GM18873 (cell line): ENCODE measurements at regions not wholly inside any gene's neighbourhood (a gene's known extent, or its start where the extent isn't known, plus 50 kb on each side); places are given as distances from the start of the nearest gene placed in this dataset.

Experiments
- ATAC-seq: cut with Tn5 transposase; IDR thresholded peaks from one replicate; pipeline ENCODE4 v1.9.1; 2021; ENCODE audit warnings: mild to moderate bottlenecking, moderate library complexity, moderate number of reproducible peaks; ENCODE audit not compliant: unreplicated experiment, low FRiP score

DNA sequence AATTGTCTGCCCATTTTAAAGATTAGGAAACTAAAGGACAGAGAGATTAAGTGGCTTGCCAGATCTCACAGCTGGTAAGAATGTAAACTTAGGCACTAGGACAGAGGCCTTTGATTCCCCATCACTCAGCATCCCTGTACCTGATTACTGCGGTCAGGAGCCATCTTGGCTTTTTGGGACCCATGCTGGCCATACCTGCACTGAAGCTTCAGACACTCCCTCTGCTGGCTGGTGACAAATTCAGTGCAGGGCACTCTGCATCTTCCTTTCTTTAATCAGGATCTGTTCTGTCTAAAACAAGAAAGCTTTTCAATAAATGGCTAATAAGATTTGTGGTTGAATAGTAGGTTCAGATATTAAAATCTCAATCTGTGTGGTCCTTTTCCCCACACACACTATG is 215.5 kb upstream of the RORB start:
- ATAC-seq = no peak

- ATAC-seq = no peak
Observed at GRCh38 chr9:74282526-74283253, 214.4 kb upstream of the RORB start.

- no peak for ATAC-seq
Observed at GRCh38 chr9:74284581-74285450, 212.3 kb upstream of the RORB start.

GRCh38 chr9:74293479-74293878 is 203.7 kb upstream of the RORB start:
- ATAC-seq = no peak

DNA sequence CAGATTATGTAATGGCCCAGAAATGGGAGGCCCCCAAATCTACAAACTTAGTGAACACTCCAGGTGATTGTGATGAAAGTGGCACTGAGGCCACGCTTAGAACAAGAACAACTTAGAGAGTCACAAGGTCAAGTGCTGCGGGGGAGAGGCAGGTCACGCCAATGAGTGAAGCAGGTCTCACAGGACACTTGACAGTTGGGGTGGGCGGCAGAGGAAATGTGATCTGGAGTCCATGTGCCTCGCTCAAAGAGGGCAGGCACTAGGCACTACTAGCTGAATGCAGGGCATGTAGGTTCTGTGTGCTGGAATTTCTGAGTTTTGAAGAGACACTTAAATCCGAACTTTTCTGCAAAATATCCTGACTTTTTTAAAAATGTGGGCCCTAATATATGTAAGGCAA is 193.2 kb upstream of the RORB start:
- ATAC-seq = no peak

GRCh38 chr9:74304598-74304997 is 192.5 kb upstream of the RORB start:
- no peak for ATAC-seq

DNA sequence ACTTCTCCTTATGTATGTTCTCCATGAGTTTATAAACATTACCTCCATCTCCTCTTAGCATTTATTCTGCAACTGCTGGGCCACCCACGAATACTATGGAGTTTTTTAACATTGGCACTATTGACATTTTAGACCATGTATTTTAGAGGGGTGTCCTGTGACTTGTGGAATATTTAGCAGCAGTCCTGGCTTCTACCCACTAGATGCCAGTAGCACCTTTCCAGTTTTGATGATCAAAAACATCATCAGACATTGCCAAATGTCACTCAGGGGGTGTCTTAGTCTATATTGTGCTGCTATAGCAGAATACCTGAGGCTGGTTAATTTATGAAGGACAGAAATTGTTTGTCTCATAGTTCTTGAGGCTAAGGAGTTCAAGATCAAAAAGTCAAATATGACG is 187.5 kb upstream of the RORB start:
- ATAC-seq = no peak

DNA sequence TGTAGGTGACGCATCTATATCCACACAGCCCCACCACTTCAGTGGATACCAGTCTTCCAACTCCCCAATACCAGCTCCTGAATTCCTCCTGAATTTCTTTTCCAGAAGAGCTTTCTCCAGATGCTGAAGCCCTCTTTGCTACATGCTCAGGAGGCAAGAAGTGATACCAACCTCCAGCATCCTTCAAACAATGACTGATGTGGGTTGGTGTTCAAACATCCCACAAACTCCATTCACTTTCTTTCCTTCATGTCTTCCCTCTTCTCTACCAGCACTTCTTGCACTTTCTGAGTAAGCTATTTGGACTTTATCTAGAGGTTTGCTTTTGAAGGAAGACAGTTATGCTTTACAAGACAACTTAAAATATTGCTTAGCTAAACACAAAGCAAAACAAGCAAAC is 179.9 kb upstream of the RORB start:
- no peak for ATAC-seq

DNA sequence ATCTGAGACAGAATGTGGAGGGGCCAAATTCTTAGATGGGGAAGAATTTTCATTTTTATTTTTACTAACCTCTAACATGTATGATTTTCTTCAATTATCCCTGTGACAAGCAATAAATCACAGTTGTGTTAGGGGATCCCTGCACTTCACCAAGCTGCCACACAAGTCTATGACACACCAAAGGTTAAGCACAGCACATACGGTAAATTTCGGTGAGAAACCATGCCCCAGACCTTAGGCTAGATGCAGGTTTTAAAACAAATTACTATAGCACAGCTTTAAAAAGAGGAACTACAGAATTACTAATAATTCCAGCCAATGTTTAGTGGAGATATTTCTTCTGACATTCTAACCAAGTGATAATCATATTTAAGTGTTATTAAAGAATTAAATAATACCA is 175.7 kb upstream of the RORB start:
- ATAC-seq = no peak

DNA sequence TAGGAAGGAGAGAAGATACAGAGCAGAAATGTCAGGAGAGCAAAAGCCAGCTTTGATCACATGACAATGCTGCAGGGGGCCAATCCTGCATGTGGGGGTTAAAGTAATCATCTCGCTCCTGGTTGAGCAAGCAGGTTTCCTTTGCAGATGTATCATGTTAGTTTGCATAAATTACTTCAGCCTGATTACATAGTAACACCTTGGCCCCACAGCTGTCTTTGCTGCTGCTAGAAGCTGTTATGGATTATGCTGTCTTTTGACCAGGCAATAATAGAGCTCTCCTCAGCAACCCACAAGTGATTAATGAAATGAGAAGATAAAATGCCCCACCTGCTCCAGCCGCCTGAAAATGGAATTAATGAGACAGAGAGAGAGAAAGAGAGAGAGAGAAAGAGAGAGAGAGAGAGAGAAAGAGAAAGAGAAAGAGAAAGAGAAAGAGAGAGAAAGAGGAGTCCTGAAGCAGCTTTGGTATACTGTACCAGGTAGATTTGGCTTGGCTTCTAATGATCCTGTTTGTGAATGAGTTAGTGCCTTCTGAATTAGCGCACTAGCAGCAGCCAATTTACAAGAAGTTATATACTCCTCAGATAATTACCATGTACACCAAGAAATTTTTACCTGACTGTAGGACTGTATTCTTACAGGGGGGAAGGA is 174.3 kb upstream of the RORB start:
- ATAC-seq = no peak

- no peak for ATAC-seq
Observed at GRCh38 chr9:74330487-74331214, 166.5 kb upstream of the RORB start.

DNA sequence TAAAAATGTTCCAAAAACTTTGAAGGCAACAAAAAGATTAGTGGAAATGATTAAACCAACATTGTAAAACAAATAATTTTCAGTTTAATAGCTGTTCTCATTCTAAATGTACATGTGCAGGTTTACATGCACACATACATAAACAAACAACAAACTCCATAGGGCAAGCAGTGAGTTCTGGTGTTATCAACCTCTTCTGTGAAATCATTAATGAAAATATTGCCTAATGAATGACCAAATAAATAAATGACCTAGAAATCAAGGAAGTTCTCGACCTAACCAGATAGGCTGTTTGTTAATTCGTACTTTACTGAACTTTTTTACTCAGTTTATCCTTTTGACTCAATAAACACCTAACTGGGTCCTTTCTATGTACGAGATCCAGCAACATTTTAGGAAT is 165.5 kb upstream of the RORB start:
- ATAC-seq = no peak

DNA sequence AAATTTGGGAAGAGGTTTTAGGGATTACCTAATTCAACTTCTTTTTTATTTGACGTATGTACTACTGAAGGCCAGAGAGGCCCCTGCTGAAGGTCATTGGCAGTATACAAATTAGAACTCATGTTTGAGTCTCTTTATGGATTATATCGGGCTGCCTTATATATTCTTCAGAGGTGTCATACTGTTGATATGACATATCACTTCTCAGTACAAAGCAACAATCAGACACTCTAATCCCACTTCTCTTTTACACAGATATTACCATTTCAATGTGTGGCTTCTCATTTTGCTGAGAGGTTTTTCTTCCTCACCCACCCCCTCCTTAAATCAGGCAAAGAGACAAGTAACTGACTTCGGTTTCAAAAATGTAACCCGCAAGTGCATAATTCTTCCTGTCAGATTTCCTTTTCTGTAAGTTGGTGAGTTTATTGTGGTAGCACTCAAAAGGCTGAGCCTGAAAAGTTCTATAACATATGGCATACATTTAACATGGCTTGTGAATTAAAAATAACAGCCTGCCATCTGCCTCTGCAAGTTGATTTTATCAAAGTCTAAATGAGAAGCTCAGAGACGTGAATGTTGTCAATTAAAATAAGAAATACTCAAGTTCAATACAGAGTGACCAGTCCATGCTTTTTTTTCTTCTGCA is 163.6 kb upstream of the RORB start:
- no peak for ATAC-seq

DNA sequence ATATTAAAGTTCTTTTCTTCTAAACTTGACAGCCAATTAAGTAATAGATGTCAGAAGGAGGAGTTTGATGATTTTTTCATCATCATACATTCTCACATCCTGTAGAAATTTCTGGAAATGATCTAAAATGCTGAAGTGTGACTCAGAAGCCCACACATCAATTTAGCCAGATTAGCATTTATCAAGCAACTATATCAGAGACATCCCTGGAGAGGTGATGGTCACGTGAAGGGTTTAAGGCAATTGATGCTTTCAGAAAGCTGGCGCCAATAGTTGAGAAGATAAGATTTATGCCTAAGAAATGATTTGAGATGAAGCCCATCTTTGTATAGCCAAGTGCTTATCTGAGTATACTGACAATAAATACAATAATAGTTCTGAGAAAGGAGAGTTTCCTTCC is 162.9 kb upstream of the RORB start:
- no peak for ATAC-seq

DNA sequence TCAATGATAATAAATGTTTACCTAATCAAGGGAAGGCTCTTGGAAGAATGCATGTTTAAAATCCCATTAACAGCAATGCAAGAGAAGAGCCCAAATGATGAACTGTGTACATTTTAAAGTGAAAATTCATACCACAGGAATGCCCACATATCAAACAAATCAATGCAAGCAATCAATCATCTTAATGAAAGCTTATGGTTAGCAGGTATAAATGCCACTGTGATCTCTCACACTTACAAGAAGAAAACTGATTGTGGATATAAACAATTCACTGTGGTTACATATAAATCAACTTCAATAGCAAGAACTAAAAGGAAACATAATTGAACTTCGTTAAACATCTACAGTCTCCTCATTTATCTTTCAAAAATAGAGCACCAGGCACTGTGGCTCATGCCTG is 161.0 kb upstream of the RORB start:
- no peak for ATAC-seq

DNA sequence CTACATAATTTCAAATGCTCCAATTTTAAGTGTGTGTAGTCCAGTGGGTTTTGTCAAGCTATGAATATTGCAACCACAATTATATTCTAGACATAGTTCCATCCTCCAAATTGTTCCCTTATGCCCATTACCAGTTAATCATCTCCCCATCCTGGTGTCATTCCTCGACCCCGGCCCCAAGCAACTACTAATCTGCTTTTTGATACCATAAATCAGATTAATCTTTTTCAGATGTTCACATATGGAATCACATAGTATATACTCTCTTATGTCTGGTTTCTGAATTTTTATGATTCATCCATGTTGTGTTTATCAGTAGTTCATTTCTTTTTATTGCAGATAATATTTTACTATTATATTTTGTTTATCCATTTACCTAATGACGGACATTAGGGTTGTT is 148.4 kb upstream of the RORB start:
- no peak for ATAC-seq

GRCh38 chr9:74355107-74355506 is 142.0 kb upstream of the RORB start:
- ATAC-seq = no peak

DNA sequence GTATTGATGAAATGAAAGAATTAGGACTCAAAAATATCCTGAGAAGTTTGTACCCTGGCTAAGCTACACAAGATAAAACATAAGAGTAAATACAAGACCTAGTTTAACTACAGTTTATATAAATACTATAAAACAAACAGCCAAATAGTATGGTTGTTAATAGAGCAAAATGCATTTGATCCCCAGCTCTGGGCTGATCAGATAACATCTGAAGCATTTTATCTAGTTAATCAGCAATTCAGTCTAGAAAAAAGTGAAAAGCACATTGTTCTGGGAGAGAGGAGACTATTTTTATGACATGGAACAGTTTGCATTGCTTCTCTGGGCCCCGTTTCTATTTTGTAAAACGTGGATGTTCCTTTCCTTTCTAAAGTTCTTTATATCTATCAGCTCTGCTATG is 139.6 kb upstream of the RORB start:
- no peak for ATAC-seq

- no peak for ATAC-seq
Observed at GRCh38 chr9:74358959-74359358, 138.2 kb upstream of the RORB start.

GRCh38 chr9:74361508-74361907 is 135.6 kb upstream of the RORB start:
- no peak for ATAC-seq
